ENCODE measurements at regions not wholly inside any gene's neighbourhood (a gene's known extent, or its start where the extent isn't known, plus 50 kb on each side); places are given as distances from the start of the nearest gene placed in this dataset.

GRCh38 chr4:183826461-183826860, 78.6 kb upstream of the STOX2 start:
- Histone ChIP-seq H3K9ac (ENCODE audit: insufficient read length, low read depth) (no peak overlapping the region), H3K9me3 (ENCODE audit: insufficient read depth, low read length) (no peaks in the 10 kb centered on the region), H3K4me3 (ENCODE audit: insufficient read length, low read depth) (no peak overlapping the region), H3K4me1 (ENCODE audit: insufficient read depth, insufficient read length) (peaks cover 7% of the 10 kb centered on the region), H3K27me3 (ENCODE audit: insufficient read depth, insufficient read length) (no peaks in the 10 kb centered on the region), H3K36me3 (ENCODE audit: insufficient read depth, insufficient read length, low read length) (no peaks in the 10 kb centered on the region)
- DNase-seq (ENCODE audit: low read depth, low spot score), result no peak
- TF ChIP-seq ZNF274 (IDR thresholded peaks at IDR 0.05; ENCODE audit: low read depth, low read length) (no peak), YY1 (IDR thresholded peaks at IDR 0.05; ENCODE audit: insufficient read depth, insufficient read length) (no peak), SUZ12 (IDR thresholded peaks at IDR 0.05; ENCODE audit: extremely low read depth, insufficient read depth, insufficient read length) (no peak)

- Histone ChIP-seq H3K9ac (ENCODE audit: insufficient read length, low read depth) (no peak overlapping the region), H3K36me3 (ENCODE audit: insufficient read depth, insufficient read length, low read length) (no peaks in the 10 kb centered on the region), H3K4me3 (ENCODE audit: insufficient read length, low read depth) (no peak overlapping the region), H3K4me1 (ENCODE audit: insufficient read depth, insufficient read length) (peaks cover 7% of the 10 kb centered on the region), H3K27me3 (ENCODE audit: insufficient read depth, insufficient read length) (no peaks in the 10 kb centered on the region), H3K9me3 (ENCODE audit: insufficient read depth, low read length) (no peaks in the 10 kb centered on the region)
- TF ChIP-seq SUZ12 (IDR thresholded peaks at IDR 0.05; ENCODE audit: extremely low read depth, insufficient read depth, insufficient read length), result no peak
- no peak for TF ChIP-seq YY1 (IDR thresholded peaks at IDR 0.05; ENCODE audit: insufficient read depth, insufficient read length)
- no peak for TF ChIP-seq ZNF274 (IDR thresholded peaks at IDR 0.05; ENCODE audit: low read depth, low read length)
- DNase-seq (ENCODE audit: low read depth, low spot score), result no peak
Measured at GRCh38 chr4:183828125-183828524, 77.0 kb upstream of the STOX2 start.

GRCh38 chr4:183828839-183829238, 76.3 kb upstream of the STOX2 start:
- H3K9ac ChIP-seq (ENCODE audit: insufficient read length, low read depth), result no peak overlapping the region
- peaks cover 7% of the 10 kb centered on the region for H3K4me1 ChIP-seq (ENCODE audit: insufficient read depth, insufficient read length)
- H3K4me3 ChIP-seq (ENCODE audit: insufficient read length, low read depth), result no peak overlapping the region
- H3K36me3 ChIP-seq (ENCODE audit: insufficient read depth, insufficient read length, low read length), result no peaks in the 10 kb centered on the region
- no peak for DNase-seq (ENCODE audit: low read depth, low spot score)
- TF ChIP-seq ZNF274 (IDR thresholded peaks at IDR 0.05; ENCODE audit: low read depth, low read length) (no peak), YY1 (IDR thresholded peaks at IDR 0.05; ENCODE audit: insufficient read depth, insufficient read length) (no peak), SUZ12 (IDR thresholded peaks at IDR 0.05; ENCODE audit: extremely low read depth, insufficient read depth, insufficient read length) (no peak)
- H3K27me3 ChIP-seq (ENCODE audit: insufficient read depth, insufficient read length), result no peaks in the 10 kb centered on the region
- no peaks in the 10 kb centered on the region for H3K9me3 ChIP-seq (ENCODE audit: insufficient read depth, low read length)

GRCh38 chr4:183830438-183830985, 74.6 kb upstream of the STOX2 start:
- Histone ChIP-seq H3K4me1 (ENCODE audit: insufficient read depth, insufficient read length) (peaks cover 7% of the 10 kb centered on the region), H3K9ac (ENCODE audit: insufficient read length, low read depth) (no peak overlapping the region), H3K9me3 (ENCODE audit: insufficient read depth, low read length) (no peaks in the 10 kb centered on the region), H3K4me3 (ENCODE audit: insufficient read length, low read depth) (no peak overlapping the region), H3K36me3 (ENCODE audit: insufficient read depth, insufficient read length, low read length) (no peaks in the 10 kb centered on the region), H3K27me3 (ENCODE audit: insufficient read depth, insufficient read length) (no peaks in the 10 kb centered on the region)
- TF ChIP-seq YY1 (IDR thresholded peaks at IDR 0.05; ENCODE audit: insufficient read depth, insufficient read length), result no peak
- TF ChIP-seq SUZ12 (IDR thresholded peaks at IDR 0.05; ENCODE audit: extremely low read depth, insufficient read depth, insufficient read length), result no peak
- TF ChIP-seq ZNF274 (IDR thresholded peaks at IDR 0.05; ENCODE audit: low read depth, low read length), result no peak
- DNase-seq (ENCODE audit: low read depth, low spot score), result no peak

- TF ChIP-seq YY1 (IDR thresholded peaks at IDR 0.05; ENCODE audit: insufficient read depth, insufficient read length) (no peak), SUZ12 (IDR thresholded peaks at IDR 0.05; ENCODE audit: extremely low read depth, insufficient read depth, insufficient read length) (no peak), ZNF274 (IDR thresholded peaks at IDR 0.05; ENCODE audit: low read depth, low read length) (no peak)
- Histone ChIP-seq H3K4me1 (ENCODE audit: insufficient read depth, insufficient read length) (peaks cover 7% of the 10 kb centered on the region), H3K36me3 (ENCODE audit: insufficient read depth, insufficient read length, low read length) (no peaks in the 10 kb centered on the region), H3K27me3 (ENCODE audit: insufficient read depth, insufficient read length) (no peaks in the 10 kb centered on the region), H3K9me3 (ENCODE audit: insufficient read depth, low read length) (no peaks in the 10 kb centered on the region), H3K4me3 (ENCODE audit: insufficient read length, low read depth) (no peak overlapping the region), H3K9ac (ENCODE audit: insufficient read length, low read depth) (no peak overlapping the region)
- DNase-seq (ENCODE audit: low read depth, low spot score), result no peak
Measured at GRCh38 chr4:183831026-183831446, 74.1 kb upstream of the STOX2 start.

GRCh38 chr4:183831683-183832082, 73.4 kb upstream of the STOX2 start:
- no peaks in the 10 kb centered on the region for H3K36me3 ChIP-seq (ENCODE audit: insufficient read depth, insufficient read length, low read length)
- H3K9ac ChIP-seq (ENCODE audit: insufficient read length, low read depth), result no peak overlapping the region

GRCh38 chr4:183832776-183833450, 72.2 kb upstream of the STOX2 start:
- Histone ChIP-seq H3K9ac (ENCODE audit: insufficient read length, low read depth) (no peak overlapping the region), H3K36me3 (ENCODE audit: insufficient read depth, insufficient read length, low read length) (no peaks in the 10 kb centered on the region)
- DNase-seq (ENCODE audit: low read depth, low spot score), result no peak

More at GRCh38 chr4:183831683-183832082, 73.4 kb upstream of the STOX2 start:
- H3K9me3 ChIP-seq (ENCODE audit: insufficient read depth, low read length), result no peaks in the 10 kb centered on the region
- TF ChIP-seq SUZ12 (IDR thresholded peaks at IDR 0.05; ENCODE audit: extremely low read depth, insufficient read depth, insufficient read length) (no peak), ZNF274 (IDR thresholded peaks at IDR 0.05; ENCODE audit: low read depth, low read length) (no peak), YY1 (IDR thresholded peaks at IDR 0.05; ENCODE audit: insufficient read depth, insufficient read length) (no peak)
- no peaks in the 10 kb centered on the region for H3K27me3 ChIP-seq (ENCODE audit: insufficient read depth, insufficient read length)
- no peak overlapping the region for H3K4me3 ChIP-seq (ENCODE audit: insufficient read length, low read depth)
- H3K4me1 ChIP-seq (ENCODE audit: insufficient read depth, insufficient read length), result peaks cover 3% of the 10 kb centered on the region
- no peak for DNase-seq (ENCODE audit: low read depth, low spot score)

More at GRCh38 chr4:183832776-183833450, 72.2 kb upstream of the STOX2 start:
- no peaks in the 10 kb centered on the region for H3K9me3 ChIP-seq (ENCODE audit: insufficient read depth, low read length)
- H3K4me1 ChIP-seq (ENCODE audit: insufficient read depth, insufficient read length), result peaks cover 3% of the 10 kb centered on the region
- no peaks in the 10 kb centered on the region for H3K27me3 ChIP-seq (ENCODE audit: insufficient read depth, insufficient read length)
- H3K4me3 ChIP-seq (ENCODE audit: insufficient read length, low read depth), result no peak overlapping the region
- TF ChIP-seq ZNF274 (IDR thresholded peaks at IDR 0.05; ENCODE audit: low read depth, low read length), result no peak
- TF ChIP-seq SUZ12 (IDR thresholded peaks at IDR 0.05; ENCODE audit: extremely low read depth, insufficient read depth, insufficient read length), result no peak
- TF ChIP-seq YY1 (IDR thresholded peaks at IDR 0.05; ENCODE audit: insufficient read depth, insufficient read length), result no peak

Data from NT2/D1 (cell line).